Gastrocnemius medialis (tissue), 4 donors: ENCODE measurements at regions not wholly inside any gene's neighbourhood (a gene's known extent, or its start where the extent isn't known, plus 50 kb on each side); places are given as distances from the start of the nearest gene placed in this dataset.

ENCODE experiments used
- POLR2A ChIP-seq, 2 donors: fragments of 450-650 bp; IDR thresholded peaks; one replicate each; pipeline ENCODE4 v1.6.1; 2017; ENCODE audit warnings: antibody characterized with exemption in 2 of 2, mild to moderate bottlenecking in 2 of 2, moderate library complexity in 2 of 2
- TF ChIP-seq, protein P1 (sequence below), 5 experiments: fragments of 450-650 bp in 3 of 5; fragments of 200-600 bp in 2 of 5; sonication (generic) in 2 of 5; IDR thresholded peaks in 4 of 5; conservative IDR thresholded peaks in 1 of 5; 1 replicate in 4 of 5; 2 replicates in 1 of 5; pipeline ENCODE4 v1.5.1; 2016 to 2019; ENCODE audit warnings: antibody characterized with exemption in 5 of 5, mild to moderate bottlenecking in 3 of 5, moderate library complexity in 3 of 5

DNA sequence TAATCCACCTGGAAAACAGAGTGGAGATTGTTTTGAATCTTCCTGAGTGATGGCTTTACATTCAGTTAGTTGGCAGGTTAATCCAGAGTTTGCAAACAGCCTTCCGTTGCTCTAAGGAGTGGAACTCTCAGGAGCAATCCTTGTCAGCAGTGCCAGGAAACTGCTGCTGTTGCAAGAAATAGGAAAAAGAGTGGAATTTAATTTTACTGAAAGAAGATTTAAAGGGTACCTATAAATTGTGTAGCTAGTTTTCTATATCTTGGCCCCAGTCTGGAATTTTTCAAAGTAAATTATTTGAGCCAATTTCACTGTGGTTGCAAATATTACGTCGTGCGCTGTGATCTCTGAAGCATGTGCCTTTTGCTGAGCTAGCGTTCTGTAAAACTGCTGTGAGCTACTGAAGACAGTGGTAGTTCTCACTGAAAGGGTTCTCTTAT lies 55.5 kb upstream of the SLC5A12 start:
- TF ChIP-seq, protein P1, sequence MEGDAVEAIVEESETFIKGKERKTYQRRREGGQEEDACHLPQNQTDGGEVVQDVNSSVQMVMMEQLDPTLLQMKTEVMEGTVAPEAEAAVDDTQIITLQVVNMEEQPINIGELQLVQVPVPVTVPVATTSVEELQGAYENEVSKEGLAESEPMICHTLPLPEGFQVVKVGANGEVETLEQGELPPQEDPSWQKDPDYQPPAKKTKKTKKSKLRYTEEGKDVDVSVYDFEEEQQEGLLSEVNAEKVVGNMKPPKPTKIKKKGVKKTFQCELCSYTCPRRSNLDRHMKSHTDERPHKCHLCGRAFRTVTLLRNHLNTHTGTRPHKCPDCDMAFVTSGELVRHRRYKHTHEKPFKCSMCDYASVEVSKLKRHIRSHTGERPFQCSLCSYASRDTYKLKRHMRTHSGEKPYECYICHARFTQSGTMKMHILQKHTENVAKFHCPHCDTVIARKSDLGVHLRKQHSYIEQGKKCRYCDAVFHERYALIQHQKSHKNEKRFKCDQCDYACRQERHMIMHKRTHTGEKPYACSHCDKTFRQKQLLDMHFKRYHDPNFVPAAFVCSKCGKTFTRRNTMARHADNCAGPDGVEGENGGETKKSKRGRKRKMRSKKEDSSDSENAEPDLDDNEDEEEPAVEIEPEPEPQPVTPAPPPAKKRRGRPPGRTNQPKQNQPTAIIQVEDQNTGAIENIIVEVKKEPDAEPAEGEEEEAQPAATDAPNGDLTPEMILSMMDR (IDR thresholded peaks at IDR 0.05 in 4 of 5, conservative IDR thresholded peaks at IDR 0.05 in 1 of 5) = no peak
- TF ChIP-seq POLR2A (IDR thresholded peaks at IDR 0.05) = no peak
